A549 (cell line): ENCODE measurements at regions not wholly inside any gene's neighbourhood (a gene's known extent, or its start where the extent isn't known, plus 50 kb on each side); places are given as distances from the start of the nearest gene placed in this dataset.

ENCODE experiments used
- CHD4 ChIP-seq: fragments of 200-600 bp; sonication (generic); IDR thresholded peaks from 2 replicates; pipeline ENCODE4 v1.6.1; 2016; ENCODE audit warnings: antibody characterized with exemption, mild to moderate bottlenecking, borderline replicate concordance
- EP300 ChIP-seq, 2 experiments: fragments of >200 bp; sonication (Bioruptor Twin); formaldehyde crosslinking; IDR thresholded peaks; 2 replicates in 1 of 2; 3 replicates in 1 of 2; pipeline ENCODE4 v1.6.1; 2016 to 2017
- HEYL ChIP-seq: fragments of 250-450 bp; sonication (Bioruptor Pico); IDR thresholded peaks from 2 replicates; pipeline ENCODE4 v1.8.0; 2021; ENCODE audit warnings: mild to moderate bottlenecking, moderate library complexity
- MAZ ChIP-seq: fragments of 150-350 bp; IDR thresholded peaks from 2 replicates; pipeline ENCODE4 v1.6.1; 2014; ENCODE audit warnings: antibody characterized with exemption, low read depth, low read length, borderline replicate concordance
- MYC ChIP-seq: IDR thresholded peaks from 2 replicates; pipeline ENCODE4 v1.6.1; 2012; ENCODE audit warnings: mild to moderate bottlenecking, inconsistent platforms, low read length, improper control_type of control experiment, borderline replicate concordance
- POLR2A ChIP-seq: IDR thresholded peaks from 2 replicates; pipeline ENCODE4 v1.6.1; 2012; ENCODE audit warnings: mild to moderate bottlenecking, low read length
- RAD21 ChIP-seq, 2 experiments: fragments of >200 bp in 1 of 2; sonication (Bioruptor Twin) in 1 of 2; formaldehyde crosslinking in 1 of 2; IDR thresholded peaks in 1 of 2; conservative IDR thresholded peaks in 1 of 2; 2 replicates in 1 of 2; 3 replicates in 1 of 2; pipeline ENCODE4 v1.6.1; 2012 to 2018; ENCODE audit warnings: inconsistent platforms in 1 of 2
- RFX5 ChIP-seq: fragments of 450-650 bp; IDR thresholded peaks from 2 replicates; pipeline ENCODE4 v1.7.1; 2014; ENCODE audit warnings: antibody characterized with exemption, mild to moderate bottlenecking, moderate library complexity
- SREBF2 ChIP-seq: fragments of 450-650 bp; IDR thresholded peaks from 2 replicates; pipeline ENCODE4 v1.6.1; 2014; ENCODE audit warnings: mild to moderate bottlenecking, moderate library complexity
- TF ChIP-seq, protein P1 (sequence below): fragments of >200 bp; sonication (Bioruptor Twin); formaldehyde crosslinking; IDR thresholded peaks from 3 replicates; pipeline ENCODE4 v1.5.1; 2016
- TF ChIP-seq, protein P2 (sequence below): IDR thresholded peaks from 2 replicates; pipeline ENCODE4 v1.6.1; 2012
- TF ChIP-seq, protein P3 (sequence below): fragments of 250-450 bp; sonication (Bioruptor Pico); IDR thresholded peaks from 2 replicates; pipeline ENCODE4 v1.5.0; 2021; ENCODE audit warnings: mild to moderate bottlenecking, moderate library complexity, borderline replicate concordance

DNA sequence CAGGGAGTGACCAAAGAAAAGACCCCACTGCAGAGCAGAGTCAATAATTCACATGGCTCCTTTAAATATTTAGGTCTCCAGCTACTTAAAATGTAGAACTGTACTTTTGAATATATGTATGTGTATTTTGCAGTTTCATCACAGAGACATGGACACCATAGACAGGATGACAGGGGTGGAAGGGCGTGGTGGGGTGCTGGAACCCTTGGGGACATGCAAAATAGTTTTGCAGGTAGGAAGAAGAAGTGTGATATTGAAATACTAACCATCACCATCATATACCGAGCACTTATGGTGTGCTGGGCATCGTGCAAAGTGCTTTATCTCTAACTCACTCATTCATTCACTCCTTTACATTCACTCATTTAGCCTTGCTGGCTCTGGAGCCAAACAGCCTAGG lies 72.5 kb upstream of the IGSF21 start:
- TF ChIP-seq, protein P1, sequence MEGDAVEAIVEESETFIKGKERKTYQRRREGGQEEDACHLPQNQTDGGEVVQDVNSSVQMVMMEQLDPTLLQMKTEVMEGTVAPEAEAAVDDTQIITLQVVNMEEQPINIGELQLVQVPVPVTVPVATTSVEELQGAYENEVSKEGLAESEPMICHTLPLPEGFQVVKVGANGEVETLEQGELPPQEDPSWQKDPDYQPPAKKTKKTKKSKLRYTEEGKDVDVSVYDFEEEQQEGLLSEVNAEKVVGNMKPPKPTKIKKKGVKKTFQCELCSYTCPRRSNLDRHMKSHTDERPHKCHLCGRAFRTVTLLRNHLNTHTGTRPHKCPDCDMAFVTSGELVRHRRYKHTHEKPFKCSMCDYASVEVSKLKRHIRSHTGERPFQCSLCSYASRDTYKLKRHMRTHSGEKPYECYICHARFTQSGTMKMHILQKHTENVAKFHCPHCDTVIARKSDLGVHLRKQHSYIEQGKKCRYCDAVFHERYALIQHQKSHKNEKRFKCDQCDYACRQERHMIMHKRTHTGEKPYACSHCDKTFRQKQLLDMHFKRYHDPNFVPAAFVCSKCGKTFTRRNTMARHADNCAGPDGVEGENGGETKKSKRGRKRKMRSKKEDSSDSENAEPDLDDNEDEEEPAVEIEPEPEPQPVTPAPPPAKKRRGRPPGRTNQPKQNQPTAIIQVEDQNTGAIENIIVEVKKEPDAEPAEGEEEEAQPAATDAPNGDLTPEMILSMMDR, result no peak
- TF ChIP-seq SREBF2 (no peak), RFX5 (no peak), POLR2A (no peak), RAD21 (conservative IDR thresholded peaks at IDR 0.05 in 1 of 2, IDR thresholded peaks at IDR 0.05 in 1 of 2) (no peak), EP300 (IDR thresholded peaks at IDR 0.05) (no peak), HEYL (CRISPR knock-in tag) (no peak), MAZ (no peak), CHD4 (no peak), MYC (no peak)
- TF ChIP-seq, protein P2, sequence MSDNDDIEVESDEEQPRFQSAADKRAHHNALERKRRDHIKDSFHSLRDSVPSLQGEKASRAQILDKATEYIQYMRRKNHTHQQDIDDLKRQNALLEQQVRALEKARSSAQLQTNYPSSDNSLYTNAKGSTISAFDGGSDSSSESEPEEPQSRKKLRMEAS, result no peak
- TF ChIP-seq, protein P3, sequence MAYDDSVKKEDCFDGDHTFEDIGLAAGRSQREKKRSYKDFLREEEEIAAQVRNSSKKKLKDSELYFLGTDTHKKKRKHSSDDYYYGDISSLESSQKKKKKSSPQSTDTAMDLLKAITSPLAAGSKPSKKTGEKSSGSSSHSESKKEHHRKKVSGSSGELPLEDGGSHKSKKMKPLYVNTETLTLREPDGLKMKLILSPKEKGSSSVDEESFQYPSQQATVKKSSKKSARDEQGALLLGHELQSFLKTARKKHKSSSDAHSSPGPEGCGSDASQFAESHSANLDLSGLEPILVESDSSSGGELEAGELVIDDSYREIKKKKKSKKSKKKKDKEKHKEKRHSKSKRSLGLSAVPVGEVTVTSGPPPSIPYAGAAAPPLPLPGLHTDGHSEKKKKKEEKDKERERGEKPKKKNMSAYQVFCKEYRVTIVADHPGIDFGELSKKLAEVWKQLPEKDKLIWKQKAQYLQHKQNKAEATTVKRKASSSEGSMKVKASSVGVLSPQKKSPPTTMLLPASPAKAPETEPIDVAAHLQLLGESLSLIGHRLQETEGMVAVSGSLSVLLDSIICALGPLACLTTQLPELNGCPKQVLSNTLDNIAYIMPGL (CRISPR knock-in tag), result no peak
